Gastrocnemius medialis (tissue), 4 donors: ENCODE measurements at regions not wholly inside any gene's neighbourhood (a gene's known extent, or its start where the extent isn't known, plus 50 kb on each side); places are given as distances from the start of the nearest gene placed in this dataset.

Experiments used
- CTCF ChIP-seq, 5 experiments: fragments of 450-650 bp in 3 of 5; fragments of 200-600 bp in 2 of 5; sonication (generic) in 2 of 5; IDR thresholded peaks in 4 of 5; conservative IDR thresholded peaks in 1 of 5; 1 replicate in 4 of 5; 2 replicates in 1 of 5; pipeline ENCODE4 v1.5.1; 2016 to 2019; ENCODE audit warnings: antibody characterized with exemption in 5 of 5, mild to moderate bottlenecking in 3 of 5, moderate library complexity in 3 of 5
- POLR2A ChIP-seq, 2 donors: fragments of 450-650 bp; IDR thresholded peaks; one replicate each; pipeline ENCODE4 v1.6.1; 2017; ENCODE audit warnings: antibody characterized with exemption in 2 of 2, mild to moderate bottlenecking in 2 of 2, moderate library complexity in 2 of 2

- no peak for TF ChIP-seq CTCF (IDR thresholded peaks at IDR 0.05 in 4 of 5, conservative IDR thresholded peaks at IDR 0.05 in 1 of 5)
- TF ChIP-seq POLR2A (IDR thresholded peaks at IDR 0.05) = no peak
These were observed 206.8 kb upstream of the ITGA1 start for GRCh38 chr5:52580921-52581320.
